ENCODE measurements at regions not wholly inside any gene's neighbourhood (a gene's known extent, or its start where the extent isn't known, plus 50 kb on each side); places are given as distances from the start of the nearest gene placed in this dataset.

DNA sequence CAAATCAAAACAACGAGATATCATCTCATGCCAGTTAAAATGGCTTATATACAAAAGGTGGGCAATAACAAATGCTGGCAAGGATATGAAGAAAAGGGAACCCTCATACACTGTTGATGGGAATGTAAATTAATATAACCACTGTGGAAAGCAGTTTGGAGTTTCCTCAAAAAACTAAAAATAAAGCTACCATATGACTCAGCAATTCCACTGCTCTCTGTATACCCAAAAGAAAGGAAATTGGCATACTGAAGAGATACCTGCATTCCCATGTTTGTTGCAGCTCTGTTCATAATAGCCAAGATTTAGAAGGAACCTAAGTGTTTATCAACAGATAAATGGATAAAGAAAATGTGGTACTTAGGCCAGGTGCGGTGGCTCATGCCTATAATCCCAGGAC, 124.8 kb downstream of the MSTN start:
- no peak for DNase-seq (ENCODE audit: low read depth)
- TF ChIP-seq, protein P1, sequence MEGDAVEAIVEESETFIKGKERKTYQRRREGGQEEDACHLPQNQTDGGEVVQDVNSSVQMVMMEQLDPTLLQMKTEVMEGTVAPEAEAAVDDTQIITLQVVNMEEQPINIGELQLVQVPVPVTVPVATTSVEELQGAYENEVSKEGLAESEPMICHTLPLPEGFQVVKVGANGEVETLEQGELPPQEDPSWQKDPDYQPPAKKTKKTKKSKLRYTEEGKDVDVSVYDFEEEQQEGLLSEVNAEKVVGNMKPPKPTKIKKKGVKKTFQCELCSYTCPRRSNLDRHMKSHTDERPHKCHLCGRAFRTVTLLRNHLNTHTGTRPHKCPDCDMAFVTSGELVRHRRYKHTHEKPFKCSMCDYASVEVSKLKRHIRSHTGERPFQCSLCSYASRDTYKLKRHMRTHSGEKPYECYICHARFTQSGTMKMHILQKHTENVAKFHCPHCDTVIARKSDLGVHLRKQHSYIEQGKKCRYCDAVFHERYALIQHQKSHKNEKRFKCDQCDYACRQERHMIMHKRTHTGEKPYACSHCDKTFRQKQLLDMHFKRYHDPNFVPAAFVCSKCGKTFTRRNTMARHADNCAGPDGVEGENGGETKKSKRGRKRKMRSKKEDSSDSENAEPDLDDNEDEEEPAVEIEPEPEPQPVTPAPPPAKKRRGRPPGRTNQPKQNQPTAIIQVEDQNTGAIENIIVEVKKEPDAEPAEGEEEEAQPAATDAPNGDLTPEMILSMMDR (IDR thresholded peaks at IDR 0.05; ENCODE audit: insufficient read depth, low read depth, low read length, missing control alignments): no peak

DNA sequence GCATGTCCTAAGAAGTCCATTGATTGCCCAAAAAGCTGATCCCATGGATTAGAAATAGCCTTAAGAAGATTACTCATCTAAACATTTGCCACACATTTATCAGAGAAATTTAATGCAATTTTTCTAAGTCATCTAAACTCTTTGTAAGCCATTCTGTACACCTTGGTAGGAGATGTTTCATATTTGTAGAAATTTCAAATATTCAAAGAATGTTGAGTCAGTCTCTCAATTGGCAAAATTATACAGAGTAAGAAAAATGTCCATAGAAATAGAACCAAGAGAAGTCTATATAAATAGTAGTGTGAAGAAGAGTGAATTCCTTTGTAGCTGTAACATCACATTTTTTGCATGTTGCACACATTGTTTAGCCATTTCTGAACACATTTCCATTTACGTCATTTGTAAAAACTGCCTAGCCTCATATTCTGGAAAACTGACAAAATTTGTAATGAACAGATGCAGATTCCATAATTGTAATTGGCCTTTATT, 128.6 kb downstream of the MSTN start:
- TF ChIP-seq, protein P1 (IDR thresholded peaks at IDR 0.05; ENCODE audit: insufficient read depth, low read depth, low read length, missing control alignments): no peak
- H3K4me3 ChIP-seq (ENCODE audit: low read length): no peak overlapping the region
- DNase-seq (ENCODE audit: low read depth): peak; percentile 45

More for the DNA sequence above, 124.8 kb downstream of the MSTN start:
- no peak overlapping the region for H3K4me3 ChIP-seq (ENCODE audit: low read length)

DNA sequence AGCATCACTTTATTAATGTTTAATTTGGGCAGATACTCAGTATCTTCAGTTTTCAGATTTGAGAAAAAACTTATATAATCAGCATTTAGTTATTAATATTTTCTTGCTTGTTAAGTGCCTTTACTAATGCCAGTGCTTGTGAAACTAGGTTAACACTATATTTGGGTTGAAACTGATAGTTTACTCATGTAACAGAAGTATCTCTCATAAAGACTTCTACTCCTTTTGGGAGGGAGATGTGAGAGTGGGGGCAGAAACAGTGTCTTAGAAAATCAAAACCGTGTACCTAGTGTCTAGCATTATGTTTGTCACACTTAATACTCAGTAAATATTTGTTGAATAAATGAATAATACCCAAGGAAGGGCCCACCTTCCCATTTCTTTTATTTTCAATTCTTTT, 129.5 kb downstream of the MSTN start:
- TF ChIP-seq, protein P1 (IDR thresholded peaks at IDR 0.05; ENCODE audit: insufficient read depth, low read depth, low read length, missing control alignments): no peak
- DNase-seq (ENCODE audit: low read depth): no peak
- H3K4me3 ChIP-seq (ENCODE audit: low read length): no peak overlapping the region

DNA sequence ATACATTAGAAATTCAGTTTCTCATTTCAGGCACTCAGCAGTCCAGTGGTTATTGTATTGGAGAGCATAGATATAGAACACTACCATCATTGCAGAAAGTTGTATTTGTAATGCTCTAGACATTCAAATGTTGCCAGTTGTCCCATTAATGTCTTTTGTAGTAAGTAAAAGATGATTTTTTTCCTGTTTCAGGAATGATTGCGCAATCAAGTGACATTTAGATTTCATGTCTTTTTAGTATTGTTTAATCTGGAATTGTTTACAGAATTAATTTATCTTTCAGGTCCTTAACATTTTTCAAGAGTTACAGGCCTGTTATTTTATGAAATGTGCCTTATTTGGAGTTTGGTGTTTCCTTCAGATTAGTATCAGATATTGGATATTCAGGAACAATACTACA, 134.7 kb downstream of the MSTN start:
- peak; percentile 5 for DNase-seq (ENCODE audit: low read depth)
- H3K4me3 ChIP-seq (ENCODE audit: low read length): no peak overlapping the region
- TF ChIP-seq, protein P1 (IDR thresholded peaks at IDR 0.05; ENCODE audit: insufficient read depth, low read depth, low read length, missing control alignments): no peak
